ENCODE measurements at regions not wholly inside any gene's neighbourhood (a gene's known extent, or its start where the extent isn't known, plus 50 kb on each side); places are given as distances from the start of the nearest gene placed in this dataset.
A peak's percentile ranks its signal among the peaks of the same experiment; 100 is the strongest.

DNA sequence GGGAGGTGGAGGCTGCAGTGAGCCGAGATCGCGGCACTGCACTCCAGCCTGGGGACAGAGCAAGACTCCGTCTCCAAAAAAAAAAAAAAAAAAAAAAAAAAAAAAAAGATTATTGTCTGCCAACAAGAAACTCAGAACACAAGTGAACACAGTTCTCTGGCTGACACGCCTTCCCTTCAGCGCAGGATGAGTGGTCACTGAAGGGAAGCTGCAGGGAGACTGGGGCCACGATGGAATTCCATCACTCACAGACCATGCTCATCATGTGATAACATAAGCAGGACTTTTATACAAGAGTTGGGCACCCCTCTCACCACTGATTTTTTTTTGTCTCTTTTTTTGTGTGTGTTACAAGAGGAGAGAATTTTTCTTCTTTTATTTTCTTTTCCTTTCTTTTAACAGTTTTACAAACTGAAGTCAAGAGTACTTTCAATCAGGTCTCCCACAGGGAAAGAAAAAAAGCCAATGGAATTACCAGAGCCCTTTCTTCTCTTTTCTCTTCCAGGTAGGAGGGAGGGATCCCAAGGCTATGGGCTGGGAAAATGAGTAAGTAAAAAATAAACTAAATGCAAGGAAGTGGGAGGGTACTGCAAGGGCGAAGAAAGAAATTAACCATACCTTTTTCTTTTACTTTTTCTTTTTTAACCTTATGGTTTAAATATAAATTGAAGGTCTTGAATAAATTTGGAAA is 435.6 kb downstream of the GPM6A start:
- DNase-seq (ENCODE audit: low spot score): no peak

DNA sequence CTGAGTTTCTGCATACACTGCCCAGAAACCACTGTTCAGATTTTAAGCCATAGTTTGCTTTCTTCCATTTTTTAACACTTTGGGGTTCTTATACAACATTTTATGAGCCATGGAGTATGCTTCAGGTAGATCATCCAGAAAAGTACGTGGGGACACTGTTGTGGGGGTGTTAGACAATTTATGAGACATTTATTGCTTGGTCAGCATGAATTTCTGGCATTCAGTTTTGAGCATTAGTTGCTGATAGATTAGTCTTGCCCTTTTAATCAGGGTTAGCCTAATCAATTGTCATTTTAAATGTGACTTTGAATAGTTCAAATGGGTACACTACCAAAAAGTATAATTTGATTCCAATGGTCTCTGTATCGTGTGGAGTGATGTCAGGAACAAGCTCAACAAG is 434.9 kb downstream of the GPM6A start:
- no peak for DNase-seq (ENCODE audit: low spot score)

DNA sequence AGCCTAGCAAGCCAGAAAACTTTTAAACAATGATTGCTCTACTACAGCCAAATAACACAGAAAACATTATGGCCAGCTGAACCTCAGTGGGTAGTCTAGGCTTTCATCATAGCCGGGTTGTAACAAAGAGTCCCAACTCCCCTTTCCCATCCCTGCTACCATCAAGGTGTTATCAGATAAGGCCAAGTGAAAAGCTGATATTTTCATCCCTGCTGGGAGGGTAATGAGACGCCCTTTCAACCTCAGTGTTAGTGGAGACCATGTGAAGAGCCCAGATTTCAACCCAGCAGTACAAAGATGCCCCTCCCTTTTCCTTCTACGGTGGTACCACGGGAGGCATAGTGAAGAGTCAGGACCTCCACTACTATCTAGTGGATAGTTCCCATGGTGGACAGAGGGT is 433.7 kb downstream of the GPM6A start:
- DNase-seq (ENCODE audit: low spot score): no peak

DNA sequence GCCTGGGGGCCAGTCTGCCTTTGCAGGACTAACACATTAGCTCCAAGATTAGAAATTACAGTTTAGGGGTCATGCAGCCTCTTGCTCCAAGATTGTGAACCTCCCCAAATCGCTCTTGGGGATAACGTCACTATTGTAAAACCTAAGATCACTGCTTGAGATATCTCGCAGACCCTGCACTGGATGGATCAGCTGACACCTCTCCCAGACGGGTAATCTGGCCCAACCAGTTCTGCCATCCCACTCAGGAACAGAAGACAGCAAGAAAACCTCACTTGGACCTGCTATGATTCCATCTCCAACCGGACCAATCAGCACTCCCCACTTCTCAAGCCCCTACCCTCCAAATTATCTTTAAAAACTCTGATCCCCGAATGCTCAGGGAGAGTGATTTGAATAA is 431.2 kb downstream of the GPM6A start:
- DNase-seq (ENCODE audit: low spot score): no peak

DNA sequence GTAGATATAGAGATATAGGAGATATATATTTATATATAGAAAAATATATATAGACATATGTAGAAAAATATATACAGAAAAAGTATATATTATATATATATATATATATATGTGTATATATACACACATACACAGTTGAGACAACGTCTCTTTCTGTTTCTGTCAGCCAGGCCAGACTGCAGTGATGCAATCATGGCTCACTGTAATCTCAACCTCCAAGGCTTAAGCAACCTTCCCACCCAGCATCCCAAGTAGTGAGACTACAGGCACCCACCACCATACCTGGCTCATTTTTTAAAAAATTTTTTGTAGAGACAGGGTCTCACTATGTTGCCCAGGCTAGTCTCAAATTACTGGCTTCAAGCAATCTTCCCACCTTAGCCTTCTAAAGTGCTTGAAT is 426.3 kb downstream of the GPM6A start:
- DNase-seq (ENCODE audit: low spot score): no peak

DNA sequence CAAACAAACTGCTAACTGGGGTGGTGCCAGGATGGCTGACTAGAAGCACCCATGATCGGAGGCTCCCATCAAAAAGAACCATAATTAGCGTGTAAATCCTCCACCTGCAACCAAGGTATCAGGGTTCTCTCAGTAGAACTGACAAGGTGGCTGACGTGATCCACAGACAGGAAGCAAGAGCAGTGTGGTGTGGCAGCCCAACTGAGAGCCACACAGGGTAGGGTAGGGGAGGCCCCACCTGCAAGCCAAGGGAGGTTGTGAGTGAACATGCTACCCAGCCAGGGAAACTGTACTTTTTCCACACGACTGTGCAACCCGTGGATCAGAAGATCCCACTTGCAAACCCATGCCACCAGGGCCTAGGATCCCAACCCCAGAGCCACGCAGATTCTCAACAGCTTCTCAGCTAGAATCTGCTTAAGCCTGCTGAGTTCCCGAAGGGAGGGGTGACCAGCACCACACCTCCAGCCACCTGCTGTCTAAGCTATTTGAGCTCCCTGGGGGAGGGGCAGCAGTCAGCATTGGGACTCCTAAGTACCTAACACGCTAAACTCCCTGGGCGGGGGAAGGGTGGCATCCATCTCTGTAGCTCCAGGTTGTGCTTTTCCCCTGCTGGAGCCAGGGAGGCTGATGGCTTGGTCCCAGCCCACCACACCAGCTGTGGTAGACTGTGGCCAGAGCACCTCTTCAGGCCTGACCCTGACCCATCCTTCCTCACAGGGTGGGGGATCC is 425.1 kb downstream of the GPM6A start:
- DNase-seq (ENCODE audit: low spot score): no peak

DNA sequence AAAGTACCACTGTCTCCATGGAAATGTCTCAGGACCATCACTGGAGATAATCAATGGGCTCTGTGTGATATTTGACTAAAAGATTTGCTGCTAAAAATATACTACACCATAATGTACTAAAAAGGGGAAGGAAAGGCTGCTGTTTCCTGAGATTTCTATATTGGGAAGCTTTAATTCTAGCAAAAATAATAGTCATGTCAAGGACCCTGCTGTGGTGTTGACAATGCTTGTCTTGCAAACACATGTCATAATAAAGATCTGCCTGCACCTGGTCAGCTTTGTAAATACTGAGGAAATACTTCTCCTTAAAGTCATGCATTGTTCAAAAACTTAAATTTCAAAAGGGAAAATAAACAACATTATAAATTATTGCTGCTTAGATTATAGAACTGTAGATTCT is 417.9 kb downstream of the GPM6A start:
- DNase-seq (ENCODE audit: low spot score): peak; percentile 2

DNA sequence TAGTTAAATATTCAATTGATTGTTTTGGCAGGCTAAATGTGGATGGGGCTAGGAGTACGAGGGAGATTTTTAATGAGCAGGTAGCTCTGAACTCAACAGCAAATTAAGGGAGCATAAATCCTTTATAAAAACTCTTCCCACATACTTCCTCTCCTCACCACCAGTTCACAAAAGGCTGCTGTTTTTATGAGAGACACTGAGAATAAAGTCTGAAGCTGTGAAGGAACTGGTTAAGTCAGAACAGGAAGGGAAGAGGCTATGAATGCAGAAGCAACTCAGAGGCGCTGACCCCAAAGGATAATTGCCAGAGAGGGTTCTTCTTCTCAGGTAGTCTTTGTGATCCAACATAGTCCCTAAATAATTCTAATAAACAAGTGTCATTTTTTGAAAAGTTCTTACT is 406.1 kb downstream of the GPM6A start:
- DNase-seq (ENCODE audit: low spot score): no peak

DNA sequence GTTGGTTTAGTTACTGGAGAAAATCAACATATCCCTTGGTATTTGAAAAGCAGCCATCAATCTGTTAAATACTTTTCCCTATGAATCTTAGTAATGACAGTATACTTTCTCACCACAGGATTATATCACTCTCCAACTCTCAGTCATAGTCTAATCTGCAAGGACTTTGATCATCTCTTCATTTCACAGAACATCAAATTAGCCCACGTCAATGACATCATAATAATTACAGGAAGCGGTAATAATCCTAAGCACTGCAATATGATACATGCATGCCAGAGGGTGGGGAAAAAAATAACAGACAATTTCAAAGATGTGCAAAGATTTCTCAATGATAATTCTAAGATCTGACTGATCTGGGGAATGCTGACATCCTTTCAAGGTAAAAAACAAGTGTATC is 404.1 kb downstream of the GPM6A start:
- DNase-seq (ENCODE audit: low spot score): no peak

DNA sequence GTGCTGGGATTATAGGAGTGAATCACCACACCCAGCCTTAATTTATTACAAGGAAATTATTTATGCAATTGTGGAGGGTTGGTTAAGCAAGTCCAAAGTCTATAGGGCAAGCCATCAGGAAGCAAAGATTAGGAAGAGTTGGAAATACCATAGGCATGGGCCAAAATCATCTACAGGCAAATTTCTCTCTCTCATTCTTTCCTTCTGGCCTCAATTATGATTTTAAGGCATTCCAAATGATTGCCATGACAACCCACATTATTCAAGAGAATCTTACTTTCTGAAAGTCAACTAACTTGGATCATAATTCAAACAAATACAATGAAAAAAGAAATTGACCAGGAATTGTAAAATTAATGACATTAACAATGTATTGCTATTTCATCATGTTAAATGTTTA is 400.8 kb downstream of the GPM6A start:
- DNase-seq (ENCODE audit: low spot score): no peak

DNA sequence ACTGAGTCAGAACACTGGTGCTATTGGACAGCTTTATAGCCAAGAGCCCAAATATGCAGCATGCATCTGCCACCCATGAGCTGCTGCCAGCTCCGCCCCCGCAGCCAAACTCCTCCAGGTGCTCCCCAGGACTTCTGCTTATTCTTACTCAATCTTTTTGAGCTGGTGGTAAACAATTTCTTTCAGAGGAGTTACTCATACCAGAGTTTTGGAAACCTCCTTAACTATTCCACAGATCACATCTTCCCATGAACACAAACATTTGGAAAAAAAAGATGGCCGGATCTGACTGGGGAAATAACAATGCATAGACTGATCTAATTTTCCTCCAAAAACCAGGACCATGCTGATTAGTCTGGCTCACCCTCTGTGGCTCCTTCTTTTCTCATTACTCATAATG is 399.9 kb downstream of the GPM6A start:
- DNase-seq (ENCODE audit: low spot score): no peak

DNA sequence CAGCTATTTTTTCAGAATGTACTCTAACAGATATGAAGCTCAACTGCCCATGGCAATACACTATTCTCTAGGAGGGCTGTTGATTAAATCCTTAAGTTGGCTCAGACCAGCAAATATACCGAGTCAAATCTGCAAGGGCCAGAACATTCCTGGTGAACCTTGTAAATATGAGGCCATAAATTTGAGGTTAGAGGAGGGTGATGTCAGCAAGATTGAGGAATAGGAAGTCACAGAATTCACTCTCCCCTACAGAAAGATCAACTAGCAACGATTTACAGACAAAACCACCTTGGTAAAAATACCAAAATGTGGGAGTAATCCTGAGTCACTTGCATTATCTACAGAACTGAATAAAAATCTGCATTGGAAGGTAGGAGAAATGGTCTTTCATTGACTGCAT is 399.3 kb downstream of the GPM6A start:
- no peak for DNase-seq (ENCODE audit: low spot score)

DNA sequence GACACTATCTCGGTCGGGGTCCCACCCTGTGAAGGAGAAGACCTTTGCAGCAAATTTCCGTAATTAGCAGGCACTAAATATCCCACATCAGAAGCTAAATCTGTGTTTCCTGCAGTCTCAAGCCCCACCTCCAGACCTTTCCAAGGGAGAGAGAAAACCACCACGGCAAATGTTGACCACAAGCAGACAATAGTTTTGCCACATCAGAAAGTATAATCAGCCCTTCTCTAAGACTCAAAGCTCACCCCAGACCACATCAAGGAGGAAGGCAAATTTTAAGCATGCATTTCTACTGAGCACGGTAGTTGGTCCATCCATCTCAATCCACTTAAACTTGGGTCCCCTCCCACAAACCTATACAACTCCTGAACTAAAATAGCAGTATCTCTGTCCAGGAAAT is 398.5 kb downstream of the GPM6A start:
- DNase-seq (ENCODE audit: low spot score): no peak

DNA sequence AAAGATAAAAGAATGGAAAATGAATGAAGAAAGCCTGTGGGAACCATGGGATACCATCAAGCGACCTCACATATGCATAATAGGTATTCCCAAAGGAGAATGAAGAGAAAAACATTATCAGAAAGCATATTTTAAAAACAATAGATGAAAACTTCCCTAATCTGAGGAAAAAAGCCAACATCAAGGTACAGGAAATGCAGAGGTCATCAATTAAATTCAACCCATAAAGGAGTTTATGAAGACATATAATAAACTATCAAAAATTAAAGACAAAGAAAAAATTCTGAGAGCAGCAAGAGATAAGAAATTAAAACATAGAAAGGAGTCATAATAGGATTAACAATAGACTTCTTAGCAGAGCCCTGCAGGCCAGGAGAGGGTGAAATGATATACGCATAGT is 397.5 kb downstream of the GPM6A start:
- no peak for DNase-seq (ENCODE audit: low spot score)

DNA sequence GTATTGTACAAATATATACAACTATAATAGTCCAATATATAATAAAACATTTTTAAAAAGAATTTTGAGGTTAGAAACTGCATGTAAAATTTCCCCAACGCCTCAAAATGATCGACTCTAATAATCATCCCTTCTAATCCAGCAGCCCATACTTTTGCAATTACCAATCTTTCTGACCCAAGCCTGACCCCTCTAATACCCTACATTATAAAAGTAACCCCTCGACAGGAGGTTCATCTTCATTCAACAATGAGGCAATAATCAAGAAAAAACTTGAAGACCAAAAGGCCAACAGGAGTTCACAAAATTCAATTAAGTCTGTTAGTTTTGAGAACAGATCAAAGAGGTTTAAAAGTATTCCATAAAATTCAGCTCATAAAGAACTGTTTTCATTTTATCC is 393.5 kb downstream of the GPM6A start:
- no peak for DNase-seq (ENCODE audit: low spot score)

DNA sequence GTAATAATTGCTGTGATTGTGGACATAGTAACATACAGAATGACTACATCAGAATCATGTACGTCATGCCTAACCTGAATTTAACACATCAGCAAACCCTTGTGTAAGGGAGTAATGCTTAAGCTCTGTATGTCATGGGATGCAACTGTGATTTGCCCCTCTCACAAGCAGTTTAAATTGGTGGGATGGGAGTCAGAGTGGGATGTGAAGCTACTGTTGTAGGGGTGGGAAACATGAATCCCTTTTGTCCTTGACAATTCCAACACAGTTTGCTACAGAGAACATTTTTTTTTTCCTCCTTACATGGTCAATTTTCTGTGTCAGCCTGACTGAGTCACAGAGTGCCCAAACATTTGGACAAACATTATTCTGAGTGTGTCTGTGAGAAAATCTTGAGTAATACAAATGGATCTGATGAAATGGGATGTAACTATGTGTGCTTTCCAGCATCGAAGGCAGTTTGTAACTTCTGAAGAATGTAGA is 392.8 kb downstream of the GPM6A start:
- no peak for DNase-seq (ENCODE audit: low spot score)

DNA sequence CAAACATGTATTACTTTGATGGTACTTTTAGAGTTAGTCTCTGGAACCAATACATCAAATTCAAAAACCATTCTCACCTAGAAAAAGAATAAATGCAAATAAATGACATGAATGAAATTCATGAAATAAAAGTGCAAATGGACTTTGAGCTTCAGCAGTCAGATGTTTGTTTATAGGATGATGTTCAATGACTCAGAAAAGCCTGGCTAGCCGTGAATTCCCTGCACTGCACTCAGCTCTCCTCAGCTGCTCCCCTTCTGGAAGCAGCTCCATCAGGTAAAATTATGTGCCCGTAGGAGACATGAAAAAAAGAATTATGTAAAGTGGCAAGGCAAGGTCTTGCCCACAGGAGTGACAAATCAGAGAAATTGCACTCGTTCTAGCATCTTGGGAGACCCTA is 390.6 kb downstream of the GPM6A start:
- no peak for DNase-seq (ENCODE audit: low spot score)

DNA sequence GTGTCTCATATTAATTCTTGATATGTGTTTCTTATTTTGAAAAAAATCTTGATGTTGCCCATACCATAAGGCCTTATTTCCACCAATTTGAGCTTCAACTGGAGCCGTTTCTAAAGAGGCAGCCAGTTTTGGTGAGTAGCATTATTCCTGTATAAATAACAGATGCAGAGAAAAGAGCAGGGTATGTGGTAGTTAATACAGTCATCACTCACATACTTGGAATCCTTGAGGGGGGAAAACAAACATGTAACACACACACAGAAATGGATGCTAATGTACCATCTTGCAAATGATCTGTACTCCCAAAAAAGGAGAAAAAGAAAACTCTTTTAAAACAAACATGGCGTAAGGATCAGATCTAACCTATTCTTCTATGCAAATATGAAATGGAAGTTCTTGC is 389.7 kb downstream of the GPM6A start:
- DNase-seq (ENCODE audit: low spot score): no peak

DNA sequence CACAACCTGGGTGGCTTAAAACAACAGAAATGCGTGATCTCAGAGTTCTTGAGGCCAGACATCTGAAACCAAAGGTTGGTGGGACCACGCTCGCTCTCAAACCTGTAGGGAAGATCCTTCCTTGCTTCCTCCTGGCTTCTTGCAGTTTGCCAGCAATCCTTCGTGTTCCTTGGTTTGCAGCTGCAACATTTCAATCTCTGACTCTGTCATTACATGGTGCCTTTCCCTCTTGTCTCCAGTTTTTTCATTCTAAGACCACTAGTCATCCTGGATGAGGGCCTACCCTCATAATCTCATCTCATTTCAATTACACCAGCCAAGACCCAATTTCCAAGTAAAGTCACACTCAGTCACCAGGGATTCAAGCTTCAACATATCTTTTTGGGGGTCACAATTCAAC is 388.0 kb downstream of the GPM6A start:
- no peak for DNase-seq (ENCODE audit: low spot score)

DNA sequence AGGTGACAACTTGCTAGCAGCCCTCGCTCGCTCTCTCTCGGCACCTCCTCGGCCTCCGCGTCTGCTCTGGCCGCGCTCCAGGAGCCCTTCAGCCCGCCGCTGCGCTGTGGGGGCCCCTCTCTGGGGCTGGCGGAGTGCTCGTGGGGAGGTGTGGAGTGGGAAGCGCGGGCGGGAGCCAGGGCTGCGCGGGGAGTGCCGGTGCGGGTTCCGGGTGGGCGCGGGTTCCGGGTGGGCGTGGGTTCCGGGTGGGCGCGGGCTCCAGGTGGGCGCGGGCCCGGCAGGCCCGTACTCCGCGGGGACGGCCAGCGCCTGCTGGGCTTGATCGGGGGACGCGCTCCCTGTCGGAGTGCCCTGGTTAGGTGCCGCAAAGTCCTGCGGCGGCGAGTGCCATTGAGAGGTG is 384.3 kb downstream of the GPM6A start:
- DNase-seq (ENCODE audit: low spot score): no peak

DNA sequence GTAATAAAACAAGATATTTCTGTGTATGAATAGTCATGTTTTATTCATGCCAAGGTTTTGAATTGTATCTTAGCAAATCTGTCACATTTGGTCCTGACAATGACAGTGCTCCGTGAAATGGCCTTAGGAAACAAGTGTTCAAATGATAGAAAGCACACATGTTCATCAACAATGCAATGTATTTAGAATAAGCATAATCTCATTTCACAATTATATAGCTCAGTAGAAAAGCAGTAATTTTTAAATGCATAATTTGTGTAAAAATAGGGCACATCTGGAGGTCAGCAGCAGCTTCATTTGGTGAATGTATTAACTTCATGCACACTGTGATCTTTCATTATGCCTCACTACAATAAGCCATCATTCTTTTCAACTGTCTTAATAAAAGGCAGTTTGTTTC is 380.4 kb downstream of the GPM6A start:
- no peak for DNase-seq (ENCODE audit: low spot score)

DNA sequence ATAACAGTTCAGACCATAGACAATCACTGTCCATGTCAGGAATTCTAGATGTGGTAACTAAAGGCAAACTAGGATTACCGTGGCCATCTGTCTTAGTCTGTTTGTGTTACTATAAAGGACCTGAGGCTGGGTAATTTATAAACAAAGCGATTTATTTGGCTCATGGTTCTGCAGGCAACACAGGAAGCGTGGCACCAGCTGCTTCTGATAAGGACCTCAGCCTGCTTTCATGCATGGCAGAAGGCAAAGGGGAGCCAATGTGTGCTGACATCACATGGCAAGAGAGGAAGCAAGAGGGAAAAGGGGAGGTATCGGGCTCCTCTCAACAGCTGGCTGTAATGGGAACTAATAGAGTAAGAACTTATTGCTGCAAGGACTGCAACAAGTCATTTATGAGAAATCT is 376.7 kb downstream of the GPM6A start:
- peak; percentile 3 for DNase-seq (ENCODE audit: low spot score)

DNA sequence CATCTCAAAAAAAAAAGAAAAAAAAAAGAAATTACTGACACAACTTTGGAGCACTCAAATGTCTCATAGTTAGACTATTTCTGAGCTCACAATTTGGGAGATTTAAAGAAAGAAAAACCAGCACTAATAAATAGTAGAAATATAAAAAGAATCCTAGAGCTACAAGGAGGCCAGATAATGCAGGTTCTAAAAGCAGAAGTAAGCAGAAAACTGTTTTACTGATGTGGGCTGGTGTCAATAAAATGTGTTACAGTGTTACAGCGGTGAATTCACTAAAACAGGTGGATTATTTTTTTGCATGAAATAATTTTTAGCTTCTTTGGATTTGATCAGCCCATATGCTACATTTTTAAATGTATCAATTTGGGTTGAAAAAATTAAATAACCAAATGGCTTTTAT is 375.9 kb downstream of the GPM6A start:
- DNase-seq (ENCODE audit: low spot score): no peak

DNA sequence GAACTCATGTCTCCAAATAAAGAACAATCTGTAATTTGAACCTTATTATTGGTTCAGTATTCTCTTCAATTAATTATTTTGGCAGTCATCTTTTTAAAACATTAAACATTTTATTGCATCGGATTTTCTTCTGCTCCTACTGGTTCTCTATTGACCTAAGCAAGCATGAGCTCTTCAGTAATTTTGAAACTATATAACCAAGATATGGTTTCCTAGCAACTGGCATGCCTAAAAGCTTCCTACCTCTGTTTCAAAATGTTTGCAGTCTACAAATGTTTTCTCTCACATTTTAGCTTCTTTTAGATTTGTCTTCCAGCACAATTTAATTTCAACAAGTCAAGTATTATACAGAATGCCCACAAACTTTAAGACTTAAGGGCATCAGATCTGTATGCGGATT is 371.3 kb downstream of the GPM6A start:
- DNase-seq (ENCODE audit: low spot score): no peak

Measured in kidney capillary endothelial cell (primary cell).